ENCODE measurements at regions not wholly inside any gene's neighbourhood (a gene's known extent, or its start where the extent isn't known, plus 50 kb on each side); places are given as distances from the start of the nearest gene placed in this dataset.

GRCh38 chr15:46577767-46578166 is 942.9 kb downstream of the SQOR start:
- Histone ChIP-seq H2BK20ac (ENCODE audit: low read depth, low read length, poor library complexity, severe bottlenecking) (no peak overlapping the region), H3K4ac (ENCODE audit: low read depth, low read length) (no peak overlapping the region), H3K27me3 (ENCODE audit: insufficient read depth, low read length) (no peaks in the 10 kb centered on the region), H4K8ac (replicated peaks; ENCODE audit: insufficient read length, low read depth, low read length) (no peak overlapping the region), H3K4me1 (ENCODE audit: insufficient read depth, low read length) (no peaks in the 10 kb centered on the region), H3K23me2 (ENCODE audit: insufficient read length, low read depth, low read length, poor library complexity, severe bottlenecking) (no peaks in the 10 kb centered on the region), H3K4me2 (ENCODE audit: insufficient read depth, insufficient read length, low read length) (no peak overlapping the region), H2BK15ac (ENCODE audit: low read depth, low read length) (no peak overlapping the region), H3T11ph (ENCODE audit: low read length) (no peak overlapping the region), H3K79me2 (ENCODE audit: insufficient read depth, low read length) (no peaks in the 10 kb centered on the region), H3K18ac (ENCODE audit: insufficient read length, low read depth, low read length) (no peak overlapping the region), H3K79me1 (ENCODE audit: insufficient read depth, low read depth, low read length, poor library complexity, severe bottlenecking) (no peaks in the 10 kb centered on the region), H4K20me1 (ENCODE audit: control insufficient read depth, insufficient read depth, insufficient read length) (no peaks in the 10 kb centered on the region), H4K5ac (ENCODE audit: insufficient read length, low read depth, low read length) (no peak overlapping the region), H2AK5ac (ENCODE audit: insufficient read length, low read length) (no peak overlapping the region), H2BK5ac (ENCODE audit: insufficient read length, low read length) (no peak overlapping the region), H3K9me3 (ENCODE audit: control insufficient read depth, low read depth, low read length) (no peaks in the 10 kb centered on the region), H2BK120ac (ENCODE audit: low read depth, low read length, poor library complexity, severe bottlenecking) (no peak overlapping the region), H3K14ac (ENCODE audit: insufficient read depth, low read length) (no peak overlapping the region), H3K9ac (ENCODE audit: extremely low read depth, insufficient read length, low read length) (no peak overlapping the region), H3K56ac (ENCODE audit: insufficient read length, low read depth, low read length) (no peak overlapping the region), H4K91ac (ENCODE audit: insufficient read length, low read depth, low read length) (no peak overlapping the region), H2AFZ (ENCODE audit: low read length) (no peak overlapping the region), H2BK12ac (ENCODE audit: insufficient read length, low read depth, low read length) (no peak overlapping the region), H3K27ac (ENCODE audit: insufficient read length, low read depth, low read length) (no peak overlapping the region), H3K23ac (ENCODE audit: insufficient read length, low read depth, low read length) (no peak overlapping the region)
- Mint-ChIP-seq H3K4me1 (peaks cover 0 to 6% of the 10 kb centered on the region in 2 experiments; a peak in 2 of 4 replicates), H3K4me3 (no peak overlapping the region), H3K36me3 (ENCODE audit: insufficient read depth in 1 of 3, low read depth in 3 of 3) (no peaks in the 10 kb centered on the region), H3K27ac (no peak overlapping the region), H3K9me3 (no peaks in the 10 kb centered on the region), H3K27me3 (ENCODE audit: low read depth) (no peaks in the 10 kb centered on the region; the same call in 1 of the 2 replicates)
- DNase-seq = no peak
- TF ChIP-seq CTCF (conservative IDR thresholded peaks at IDR 0.05) = no peak
- no CpG with 5 or more reads among the region's 2 CpGs for WGBS (ENCODE audit: extremely low coverage, insufficient read length, low lambda C conversion rate)

All from H9 (cell line).